NCI-H1092 (cell line): ENCODE measurements at regions not wholly inside any gene's neighbourhood (a gene's known extent, or its start where the extent isn't known, plus 50 kb on each side); places are given as distances from the start of the nearest gene placed in this dataset.
A peak's percentile ranks its signal among the peaks of the same experiment; 100 is the strongest.
"Not testable (repeated sequence)": the region's sequence is repeated elsewhere in the genome, so short reads cannot be mapped to it uniquely, and the experiment has no call there.

ENCODE experiments used
- DNase-seq: peaks from one replicate; lab custom pipeline; 2025; lab: John Stamatoyannopoulos, UW

- peak; percentile 26 for DNase-seq
These were observed 69.3 kb downstream of the SHANK2 start for GRCh38 chr11:71182791-71183677.

DNA sequence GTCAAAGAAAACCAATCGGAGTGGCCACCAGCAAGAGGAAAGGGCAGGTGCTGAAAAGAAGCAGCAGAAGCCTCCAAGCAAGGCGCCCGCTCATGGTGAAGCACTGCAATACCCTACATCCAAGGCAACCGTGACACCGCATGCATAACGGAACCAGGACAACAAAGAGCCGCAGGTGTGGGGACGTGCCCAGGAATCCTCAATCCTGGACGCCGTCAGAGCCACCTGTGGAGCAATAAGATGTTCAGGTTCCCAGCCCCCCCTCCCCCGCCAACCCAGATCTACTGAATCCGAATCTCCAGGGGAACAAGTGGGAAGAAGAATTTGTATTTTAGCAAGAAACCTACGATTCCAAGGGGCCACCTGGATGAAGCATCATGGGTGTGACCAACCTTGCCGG is 70.8 kb downstream of the SHANK2 start:
- no peak for DNase-seq

DNA sequence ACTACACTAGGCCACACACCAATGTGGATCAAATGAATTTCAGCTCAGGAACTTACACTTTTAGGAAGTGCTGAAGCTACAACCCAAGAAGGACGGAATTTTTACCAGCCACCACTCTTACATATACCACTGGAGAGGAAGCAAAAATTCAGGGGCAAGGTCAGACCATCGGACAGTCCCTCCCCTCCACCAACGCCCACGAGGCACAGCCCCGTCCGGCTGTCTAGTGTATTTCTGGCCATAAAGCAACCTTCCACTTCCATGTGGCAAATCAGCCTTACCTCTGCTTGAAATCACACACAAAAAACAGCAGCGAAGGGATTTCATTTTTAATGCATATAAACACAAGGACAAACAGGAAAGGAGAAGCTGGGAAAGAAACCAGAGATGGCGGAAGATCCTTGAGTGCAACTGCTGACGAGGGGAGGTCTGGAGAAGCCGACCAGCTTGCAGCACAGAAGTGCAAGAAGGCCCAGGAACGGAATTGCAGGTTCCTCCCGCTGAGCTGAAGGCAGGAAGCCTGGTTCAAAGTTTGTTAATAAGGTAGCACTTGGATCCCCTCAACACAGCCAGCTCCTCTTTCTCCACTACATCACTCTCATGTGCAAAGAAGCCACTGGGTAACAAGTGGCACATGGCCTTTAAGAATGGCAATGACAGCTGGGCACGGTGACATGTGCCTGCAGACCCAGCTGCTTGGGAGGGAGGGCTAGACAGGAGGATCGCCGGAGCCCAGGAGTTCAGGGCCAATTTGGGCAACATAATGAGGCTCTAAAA is 71.5 kb downstream of the SHANK2 start:
- DNase-seq: no peak

- no peak for DNase-seq
These were observed 72.3 kb downstream of the SHANK2 start for GRCh38 chr11:71179877-71180605.

GRCh38 chr11:71178076-71178475 is 74.3 kb downstream of the SHANK2 start:
- no peak for DNase-seq

DNA sequence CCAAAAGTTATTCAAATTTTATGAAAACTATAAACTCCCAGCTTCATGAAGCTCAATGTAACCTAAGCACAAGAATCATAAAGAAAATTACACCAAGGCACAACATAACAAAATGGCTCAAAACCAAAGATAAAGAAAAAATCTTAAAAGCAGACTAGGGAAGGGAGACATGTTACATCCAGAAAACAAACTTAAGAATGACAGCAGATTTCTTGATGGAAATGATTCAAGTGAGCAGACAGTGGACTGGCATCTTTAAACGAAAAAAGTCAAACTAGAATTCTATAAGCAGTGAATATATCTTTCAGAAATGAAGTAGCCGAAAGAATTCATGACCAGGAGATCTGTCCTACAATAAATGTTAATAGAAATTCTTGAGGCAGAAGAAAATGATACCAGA is 75.6 kb downstream of the SHANK2 start:
- no peak for DNase-seq

DNA sequence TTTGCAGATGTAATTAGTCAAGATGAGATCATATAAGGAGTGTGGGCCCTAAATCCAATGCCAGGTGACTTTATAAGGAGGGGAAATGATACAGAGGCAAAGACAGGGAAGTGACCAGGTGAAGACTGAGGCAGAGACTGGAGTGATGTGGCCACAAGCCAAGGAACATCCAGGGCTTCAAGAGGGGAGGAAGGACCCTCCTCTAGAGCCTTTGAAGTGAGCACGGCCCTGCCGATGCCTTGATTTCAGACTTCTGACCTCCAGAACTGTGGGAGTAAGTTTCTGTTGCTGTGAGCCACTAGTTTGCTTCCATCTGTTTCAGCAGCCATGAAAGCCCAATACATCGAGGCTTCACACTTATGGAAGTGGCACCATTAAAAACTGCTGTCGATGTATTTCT is 78.7 kb downstream of the SHANK2 start:
- DNase-seq: no peak

DNA sequence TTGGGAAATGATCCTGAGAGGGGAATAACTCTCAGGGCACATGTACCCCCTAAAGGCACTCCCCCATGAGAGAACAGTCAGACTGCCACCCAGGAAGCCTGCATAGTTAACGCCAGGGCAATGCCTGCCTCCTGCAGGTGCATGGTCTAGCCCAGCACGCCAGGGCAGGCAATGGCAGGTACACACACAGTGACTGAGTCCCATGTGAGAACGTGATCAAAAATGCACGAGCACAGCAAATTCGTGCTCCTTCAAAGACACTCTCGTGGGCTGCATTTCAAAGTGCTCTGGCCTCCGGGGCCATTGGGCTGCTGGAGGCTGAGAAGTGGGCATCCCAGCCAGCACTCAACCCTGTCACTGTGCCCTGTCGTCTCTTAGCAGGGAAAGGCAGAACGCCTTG is 79.7 kb downstream of the SHANK2 start:
- no peak for DNase-seq

DNA sequence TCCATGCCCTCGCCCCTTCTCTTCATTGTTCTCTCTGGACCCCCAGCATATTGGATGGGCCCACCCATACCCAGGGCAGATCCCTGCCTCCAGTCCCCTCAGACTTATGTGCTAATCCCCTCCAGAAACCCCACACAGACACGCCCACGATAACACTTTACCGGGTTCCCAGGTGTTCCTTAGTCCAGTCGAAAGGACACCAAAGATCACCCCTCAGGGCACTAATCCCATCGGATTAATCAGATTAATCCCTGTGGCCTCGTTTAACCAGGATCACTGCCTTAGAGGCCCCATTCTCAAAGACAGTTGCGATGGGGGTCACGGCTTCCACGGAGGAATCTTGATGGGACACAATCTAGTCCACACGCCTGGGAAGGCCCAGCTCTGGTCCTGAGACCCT is 80.8 kb downstream of the SHANK2 start:
- DNase-seq: no peak

- DNase-seq: no peak
These were observed 81.6 kb downstream of the SHANK2 start for GRCh38 chr11:71170624-71171423.

DNA sequence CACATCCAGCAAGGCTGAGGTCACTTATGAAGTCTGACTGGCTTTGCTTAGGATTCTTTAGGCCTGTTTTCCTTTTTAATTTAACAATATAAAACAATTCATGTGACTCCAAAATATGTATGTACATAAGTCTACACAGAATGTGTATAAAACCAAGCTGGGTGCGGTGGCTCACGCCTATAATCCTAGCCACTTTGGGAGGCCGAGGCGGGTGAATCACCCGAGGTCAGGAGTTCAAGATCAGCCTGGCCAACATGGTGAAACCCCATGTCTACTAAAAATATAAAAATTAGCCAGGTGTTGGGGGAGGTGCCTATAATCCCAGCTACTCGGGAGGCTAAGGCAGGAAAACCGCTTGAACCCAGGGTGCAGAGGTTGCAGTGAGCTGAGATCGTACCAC is 83.1 kb downstream of the SHANK2 start:
- no peak for DNase-seq

DNA sequence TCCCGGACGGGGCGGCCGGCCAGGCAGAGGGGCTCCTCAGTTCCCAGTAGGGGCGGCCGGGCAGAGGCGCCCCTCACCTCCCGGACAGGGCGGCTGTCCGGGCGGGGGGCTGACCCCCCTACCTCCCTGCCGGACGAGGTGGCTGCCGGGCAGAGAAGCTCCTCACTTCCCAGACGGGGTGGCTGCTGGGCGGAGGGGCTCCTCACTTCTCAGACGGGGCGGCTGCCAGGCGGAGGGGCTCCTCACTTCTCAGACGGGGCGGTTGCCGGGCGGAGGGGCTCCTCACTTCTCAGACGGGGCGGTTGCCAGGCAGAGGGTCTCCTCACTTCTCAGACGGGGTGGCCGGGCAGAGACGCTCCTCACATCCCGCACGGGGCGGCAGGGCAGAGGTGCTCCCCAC is 84.6 kb downstream of the SHANK2 start:
- not testable (repeated sequence) for DNase-seq

DNA sequence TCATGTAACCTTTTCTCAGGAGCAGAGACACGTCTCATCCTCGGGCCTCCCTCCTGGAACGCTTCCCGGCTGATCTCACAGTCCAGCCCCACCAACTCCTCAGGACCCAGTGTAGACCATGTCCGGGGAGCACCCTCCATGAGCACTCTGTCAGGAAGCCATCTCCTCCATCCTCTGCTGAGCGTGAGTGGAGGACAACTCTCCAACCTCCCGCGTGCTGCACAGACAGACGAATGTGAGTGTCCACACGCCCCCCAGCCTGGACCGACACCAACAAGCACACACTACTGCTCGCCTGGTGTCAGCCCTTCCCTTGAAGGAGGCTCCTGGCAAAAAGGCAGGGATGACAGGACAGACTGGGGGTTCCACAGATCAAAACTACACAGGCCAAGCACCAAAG is 86.6 kb downstream of the SHANK2 start:
- DNase-seq: no peak

DNA sequence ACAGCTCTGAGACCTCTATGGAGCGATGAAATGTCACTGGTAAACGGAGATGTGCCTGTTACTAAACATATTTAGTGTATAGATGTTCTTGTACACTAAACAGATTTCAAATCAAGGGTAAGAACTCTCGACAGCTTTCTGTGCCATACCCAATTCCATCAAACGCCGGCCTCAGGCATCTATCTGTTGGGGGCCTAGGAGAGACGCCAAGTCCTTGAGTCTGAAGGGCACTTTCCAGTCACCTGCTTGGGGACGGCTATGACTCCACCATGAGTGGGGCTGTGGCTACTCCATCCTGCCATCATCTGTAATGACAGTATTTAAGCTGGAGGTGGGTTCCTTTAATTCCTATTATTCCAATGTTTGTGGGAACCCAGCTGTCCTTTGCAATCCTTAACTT is 87.8 kb downstream of the SHANK2 start:
- DNase-seq: no peak

DNA sequence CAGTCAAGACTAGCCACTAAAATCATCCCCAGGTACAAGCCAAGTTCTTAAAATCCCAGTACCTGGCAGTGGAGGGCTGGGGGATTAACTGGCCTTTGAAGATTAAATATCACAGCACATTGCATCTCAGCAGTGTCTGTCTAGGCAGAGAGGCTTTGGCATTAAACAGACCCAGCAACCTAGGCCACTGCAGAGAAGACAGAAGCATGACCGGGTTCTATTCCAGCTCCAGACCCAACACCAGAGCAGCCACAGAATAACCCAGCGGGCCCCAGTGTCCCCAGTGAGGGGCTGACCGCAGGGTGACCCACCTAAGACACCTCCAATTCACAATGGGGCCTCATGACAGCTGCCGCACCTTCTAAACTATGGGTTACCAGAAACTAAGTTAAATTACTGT is 88.2 kb downstream of the SHANK2 start:
- DNase-seq: no peak

GRCh38 chr11:71163371-71163770 is 89.0 kb downstream of the SHANK2 start:
- DNase-seq: no peak

GRCh38 chr11:71158936-71159335 is 93.4 kb downstream of the SHANK2 start:
- no peak for DNase-seq

DNA sequence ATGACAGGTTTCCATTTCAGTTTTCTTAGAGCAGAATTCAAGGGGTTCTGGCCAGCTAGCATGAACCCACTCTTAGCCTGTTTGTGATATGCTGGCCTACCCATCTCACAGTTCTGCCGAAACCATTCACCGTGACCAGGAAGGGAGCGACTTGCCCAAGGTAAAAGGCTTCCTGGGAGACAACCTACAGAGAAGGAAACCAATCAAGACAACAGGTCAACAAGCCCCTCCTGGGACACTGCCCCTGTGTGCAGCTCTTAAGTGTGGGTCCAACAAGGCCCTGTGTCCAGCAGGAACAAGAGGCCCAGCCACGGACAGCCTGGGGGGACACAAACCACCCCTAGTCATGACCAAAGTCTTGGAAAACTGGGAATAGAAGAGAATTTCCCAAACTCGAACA is 94.7 kb downstream of the SHANK2 start:
- not testable (repeated sequence) for DNase-seq

DNA sequence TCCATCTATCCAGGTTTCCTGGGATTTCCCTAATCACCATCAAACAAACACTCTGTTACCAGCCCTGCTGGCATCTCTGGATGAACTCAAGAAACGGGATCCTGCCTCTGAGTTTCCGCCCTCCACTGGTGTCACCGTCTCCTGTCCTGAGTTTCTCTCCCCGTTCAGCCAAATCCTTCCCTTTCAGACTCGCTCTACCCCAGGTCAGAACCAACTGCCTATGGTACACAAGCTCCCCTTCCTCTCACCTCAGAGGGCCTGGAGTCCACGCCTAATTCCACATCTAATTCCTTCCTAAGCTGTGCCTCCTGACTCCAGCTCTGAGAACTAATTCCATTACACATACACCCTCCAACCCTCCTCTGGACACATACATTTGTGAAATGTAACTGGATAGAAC is 96.1 kb downstream of the SHANK2 start:
- DNase-seq: no peak

- no peak for DNase-seq
These were observed 96.5 kb downstream of the SHANK2 start for GRCh38 chr11:71155846-71156245.

DNA sequence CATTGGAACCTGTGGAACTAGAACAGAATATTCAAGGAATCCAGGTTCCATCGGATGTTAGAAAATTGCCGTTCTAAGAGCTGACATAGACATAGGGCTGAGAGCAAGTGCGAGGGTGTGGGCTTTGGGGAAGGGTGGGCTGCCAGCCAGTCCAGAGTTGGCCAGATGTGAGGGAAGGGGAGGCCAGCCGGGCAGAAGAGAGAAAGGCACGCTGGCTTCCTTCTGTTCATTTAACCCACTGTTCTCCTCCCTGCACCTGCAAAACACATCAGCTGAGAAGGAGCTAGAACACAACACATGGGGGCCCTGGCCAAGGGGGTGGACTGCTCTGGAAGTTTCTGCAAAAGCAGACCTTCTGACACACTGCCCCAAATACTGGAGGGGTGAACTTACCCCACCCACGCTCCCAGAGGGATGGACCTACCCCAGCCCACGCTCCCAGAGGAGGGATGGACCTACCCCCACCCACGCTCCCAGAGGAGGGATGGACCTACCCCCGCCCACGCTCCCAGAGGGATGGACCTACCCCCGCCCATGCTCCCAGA is 98.0 kb downstream of the SHANK2 start:
- DNase-seq: no peak

- no peak for DNase-seq
These were observed 99.4 kb downstream of the SHANK2 start for GRCh38 chr11:71153005-71153390.
